H9 (cell line): ENCODE measurements at regions not wholly inside any gene's neighbourhood (a gene's known extent, or its start where the extent isn't known, plus 50 kb on each side); places are given as distances from the start of the nearest gene placed in this dataset.

Experiments used
- DNase-seq: peaks from one replicate; pipeline ENCODE4 v3.0.0-alpha.2; 2017
- H2AFZ ChIP-seq: one replicate; pipeline ENCODE4 v1.6.1; 2013; ENCODE audit warnings: mild to moderate bottlenecking, low read length, control low read depth, moderate library complexity
- H2AK5ac ChIP-seq: 2 replicates; pipeline ENCODE4 v1.6.1; 2013; ENCODE audit warnings: low read length, control low read depth, mixed read lengths; ENCODE audit not compliant: insufficient read length
- H2BK120ac ChIP-seq: one replicate; pipeline ENCODE4 v1.6.1; 2013; ENCODE audit warnings: low read depth, mild to moderate bottlenecking, low read length, control low read depth, inconsistent platforms; ENCODE audit not compliant: poor library complexity, severe bottlenecking
- H2BK12ac ChIP-seq: 2 replicates; pipeline ENCODE4 v1.6.1; 2013; ENCODE audit warnings: low read length, control low read depth, mixed read lengths, low read depth; ENCODE audit not compliant: insufficient read length
- H2BK15ac ChIP-seq: 2 replicates; pipeline ENCODE4 v1.6.1; 2013; ENCODE audit warnings: low read depth, low read length, control low read depth
- H2BK20ac ChIP-seq: one replicate; pipeline ENCODE4 v1.6.1; 2013; ENCODE audit warnings: low read depth, mild to moderate bottlenecking, low read length, control low read depth, inconsistent platforms; ENCODE audit not compliant: poor library complexity, severe bottlenecking
- H2BK5ac ChIP-seq: 2 replicates; pipeline ENCODE4 v1.6.1; 2013; ENCODE audit warnings: low read length, control low read depth, mixed read lengths; ENCODE audit not compliant: insufficient read length
- H3K14ac ChIP-seq: 2 replicates; pipeline ENCODE4 v1.6.1; 2013; ENCODE audit warnings: low read length, control low read depth; ENCODE audit not compliant: insufficient read depth
- H3K18ac ChIP-seq: 2 replicates; pipeline ENCODE4 v1.6.1; 2013; ENCODE audit warnings: low read depth, mild to moderate bottlenecking, mixed read lengths, low read length, control low read depth; ENCODE audit not compliant: insufficient read length
- H3K23ac ChIP-seq: 2 replicates; pipeline ENCODE4 v1.6.1; 2013; ENCODE audit warnings: low read length, control low read depth, mixed read lengths, low read depth; ENCODE audit not compliant: insufficient read length
- H3K23me2 ChIP-seq: 2 replicates; pipeline ENCODE4 v1.6.1; 2013; ENCODE audit warnings: low read depth, mild to moderate bottlenecking, mixed read lengths, low read length, control low read depth; ENCODE audit not compliant: insufficient read length, poor library complexity, severe bottlenecking
- H3K27ac ChIP-seq: 2 replicates; pipeline ENCODE4 v1.5.1; 2013; ENCODE audit warnings: low read length, control low read depth, mixed read lengths, low read depth; ENCODE audit not compliant: insufficient read length
- H3K27me3 ChIP-seq: 2 replicates; pipeline ENCODE4 v1.6.1; 2013; ENCODE audit warnings: low read length, control low read depth, inconsistent platforms; ENCODE audit not compliant: insufficient read depth
- H3K4ac ChIP-seq: 2 replicates; pipeline ENCODE4 v1.6.1; 2013; ENCODE audit warnings: low read depth, mild to moderate bottlenecking, control low read depth, inconsistent platforms, low read length, moderate library complexity
- H3K4me1 ChIP-seq: 2 replicates; pipeline ENCODE4 v1.6.1; 2013; ENCODE audit warnings: low read length, control low read depth, inconsistent platforms; ENCODE audit not compliant: insufficient read depth
- H3K4me2 ChIP-seq: 2 replicates; pipeline ENCODE4 v1.6.1; 2013; ENCODE audit warnings: low read length, control low read depth, mixed read lengths; ENCODE audit not compliant: insufficient read length, insufficient read depth
- H3K56ac ChIP-seq: 2 replicates; pipeline ENCODE4 v1.6.1; 2013; ENCODE audit warnings: low read depth, mild to moderate bottlenecking, mixed read lengths, low read length, control low read depth; ENCODE audit not compliant: insufficient read length
- H3K79me1 ChIP-seq: 2 replicates; pipeline ENCODE4 v1.6.1; 2013; ENCODE audit warnings: low read depth, mild to moderate bottlenecking, moderate library complexity, low read length, control low read depth, inconsistent platforms; ENCODE audit not compliant: insufficient read depth, poor library complexity, severe bottlenecking
- H3K79me2 ChIP-seq: 2 replicates; pipeline ENCODE4 v1.6.1; 2013; ENCODE audit warnings: low read length, control low read depth, inconsistent platforms; ENCODE audit not compliant: insufficient read depth
- H3K9ac ChIP-seq: 2 replicates; pipeline ENCODE4 v1.6.1; 2013; ENCODE audit warnings: low read length, control low read depth, mixed read lengths; ENCODE audit not compliant: insufficient read length; ENCODE audit errors: extremely low read depth
- H3K9me3 ChIP-seq: one replicate; pipeline ENCODE4 v1.6.1; 2013; ENCODE audit warnings: low read depth, low read length, inconsistent platforms; ENCODE audit not compliant: control insufficient read depth
- H3T11ph ChIP-seq: one replicate; pipeline ENCODE4 v1.6.1; 2013; ENCODE audit warnings: mild to moderate bottlenecking, low read length, control low read depth, inconsistent platforms
- H4K20me1 ChIP-seq: one replicate; pipeline ENCODE4 v1.6.1; 2013; ENCODE audit not compliant: control insufficient read depth, insufficient read length, insufficient read depth
- H4K5ac ChIP-seq: 2 replicates; pipeline ENCODE4 v1.6.1; 2013; ENCODE audit warnings: low read depth, mild to moderate bottlenecking, mixed read lengths, low read length, control low read depth; ENCODE audit not compliant: insufficient read length
- H4K8ac ChIP-seq: replicated peaks from 2 replicates; pipeline ENCODE4 v1.6.1; 2013; ENCODE audit warnings: low read length, control low read depth, mixed read lengths, low read depth; ENCODE audit not compliant: insufficient read length
- H4K91ac ChIP-seq: 2 replicates; pipeline ENCODE4 v1.6.1; 2013; ENCODE audit warnings: low read depth, mild to moderate bottlenecking, moderate library complexity, mixed read lengths, low read length, control low read depth; ENCODE audit not compliant: insufficient read length
- H3K27ac Mint-ChIP-seq, 3 experiments: 2 replicates in 2 of 3; 3 replicates in 1 of 3; pipeline ENCODE4 v1.8.0; 2020 to 2021; ENCODE audit warnings: mixed read lengths in 3 of 3, mild to moderate bottlenecking in 1 of 3, moderate library complexity in 1 of 3
- H3K27me3 Mint-ChIP-seq: 2 replicates; pipeline ENCODE4 v1.8.0; 2021; ENCODE audit warnings: low read depth, mild to moderate bottlenecking, moderate library complexity, mixed read lengths
- H3K36me3 Mint-ChIP-seq, 3 experiments: 2 replicates in 2 of 3; 3 replicates in 1 of 3; pipeline ENCODE4 v1.8.0; 2020 to 2021; ENCODE audit warnings: low read depth in 3 of 3, mixed read lengths in 3 of 3; ENCODE audit not compliant: insufficient read depth in 1 of 3
- H3K4me1 Mint-ChIP-seq, 2 experiments: 2 replicates each; pipeline ENCODE4 v1.8.0; 2020; ENCODE audit warnings: mixed read lengths in 2 of 2
- H3K4me3 Mint-ChIP-seq, 2 experiments: 2 replicates in 1 of 2; 3 replicates in 1 of 2; pipeline ENCODE4 v1.8.0; 2020 to 2021; ENCODE audit warnings: mild to moderate bottlenecking in 2 of 2, mixed read lengths in 2 of 2, moderate library complexity in 1 of 2
- H3K9me3 Mint-ChIP-seq, 2 experiments: 2 replicates in 1 of 2; 3 replicates in 1 of 2; pipeline ENCODE4 v1.8.0; 2020; ENCODE audit warnings: mild to moderate bottlenecking in 2 of 2, mixed read lengths in 2 of 2, moderate library complexity in 1 of 2
- CTCF ChIP-seq: fragments of 200-600 bp; sonication (generic); conservative IDR thresholded peaks from 3 replicates; pipeline ENCODE4 v1.8.0; 2021; ENCODE audit warnings: antibody characterized with exemption, mild to moderate bottlenecking
- WGBS: extraction: QIAGEN DNeasy Blood & Tissue Kit; methylation state at CpG from one replicate; pipeline ENCODE4 v1.1.7; 2013; ENCODE audit warnings: missing lambda C conversion rate, low lambda C conversion rate, mixed read lengths; ENCODE audit not compliant: insufficient read length; ENCODE audit errors: extremely low coverage; 5-methylcytosine and 5-hydroxymethylcytosine counted together

DNA sequence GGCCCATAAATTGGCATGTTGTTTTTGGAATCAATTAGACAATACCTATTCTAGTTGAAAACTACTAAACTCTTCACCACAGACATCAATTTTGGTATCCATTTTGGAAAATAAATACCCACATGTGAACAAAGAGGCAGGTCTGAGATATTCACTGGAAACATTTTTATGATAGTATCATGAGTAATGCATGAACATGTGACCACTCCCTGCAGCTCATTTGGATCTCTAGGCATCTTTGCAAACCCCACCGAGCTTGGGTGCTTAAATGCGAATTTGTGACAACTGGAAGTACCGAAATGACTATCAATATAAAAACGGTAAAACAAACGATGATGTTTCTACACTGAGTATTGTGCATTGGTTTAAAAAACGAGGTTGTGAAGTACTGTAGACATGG, 285.2 kb downstream of the IRF8 start:
- no CpG with 5 or more reads among the region's 6 CpGs for WGBS
- Histone ChIP-seq H3T11ph (no peak overlapping the region), H3K14ac (no peak overlapping the region), H3K23ac (no peak overlapping the region), H3K23me2 (no peaks in the 10 kb centered on the region), H4K20me1 (no peaks in the 10 kb centered on the region), H4K8ac (no peak overlapping the region), H3K4me1 (no peaks in the 10 kb centered on the region), H3K27me3 (no peaks in the 10 kb centered on the region), H2AK5ac (no peak overlapping the region), H2BK5ac (no peak overlapping the region), H3K9ac (no peak overlapping the region), H2AFZ (no peak overlapping the region), H4K5ac (no peak overlapping the region), H3K9me3 (no peaks in the 10 kb centered on the region), H3K79me2 (no peaks in the 10 kb centered on the region), H2BK20ac (no peak overlapping the region), H3K4ac (no peak overlapping the region), H4K91ac (no peak overlapping the region), H3K56ac (no peak overlapping the region), H3K18ac (no peak overlapping the region), H3K27ac (no peak overlapping the region), H2BK120ac (no peak overlapping the region), H3K79me1 (no peaks in the 10 kb centered on the region), H3K4me2 (no peak overlapping the region), H2BK15ac (no peak overlapping the region), H2BK12ac (no peak overlapping the region)
- Mint-ChIP-seq H3K4me1 (no peaks in the 10 kb centered on the region), H3K36me3 (no peaks in the 10 kb centered on the region), H3K9me3 (no peaks in the 10 kb centered on the region), H3K27ac (no peak overlapping the region), H3K4me3 (no peak overlapping the region), H3K27me3 (peaks cover 11% of the 10 kb centered on the region)
- no peak for TF ChIP-seq CTCF
- no peak for DNase-seq
